IMR-90 (cell line): ENCODE measurements at regions not wholly inside any gene's neighbourhood (a gene's known extent, or its start where the extent isn't known, plus 50 kb on each side); places are given as distances from the start of the nearest gene placed in this dataset.

Experiments used
- ATAC-seq: fragments of 200-7000 bp; cut with Tn5 transposase; 2 replicates; pipeline ENCODE4 v1.9.1; 2020; ENCODE audit warnings: low read depth, mild to moderate bottlenecking, moderate library complexity
- BruUV-seq: library from RNA; stranded (reverse); fragments of 400-500 nt; replicated peaks from 2 replicates; lab custom pipeline; 2021; lab: Mats Ljungman, UMichigan
- CTCF ChIA-PET: fragments of 300-600 bp; formaldehyde crosslinking; extraction: SDS; loops from one replicate; lab custom pipeline; 2021; ENCODE audit warnings: antibody characterized with exemption; lab: Yijun Ruan, JAX
- POLR2A ChIA-PET: fragments of 300-600 bp; sonication (Branson Sonifier 250); formaldehyde crosslinking; loops from one replicate; lab custom pipeline; 2022; ENCODE audit warnings: antibody characterized with exemption; ENCODE audit not compliant: unreplicated experiment; lab: Charles Lee
- DNase-seq: peaks from one replicate; pipeline ENCODE4 v3.0.0; 2013
- H2AFZ ChIP-seq: replicated peaks from 2 replicates; pipeline ENCODE3; 2013; ENCODE audit warnings: low read length, mild to moderate bottlenecking; ENCODE audit not compliant: poor library complexity
- H2AK5ac ChIP-seq: 2 replicates; pipeline ENCODE4 v1.6.1; 2013; ENCODE audit warnings: low read depth, low read length, inconsistent platforms
- H2AK9ac ChIP-seq: replicated peaks from 2 replicates; pipeline ENCODE3; 2013; ENCODE audit warnings: mild to moderate bottlenecking, low read depth, low read length, moderate library complexity; ENCODE audit not compliant: poor library complexity
- H2BK120ac ChIP-seq: 2 replicates; pipeline ENCODE4 v1.6.1; 2013; ENCODE audit warnings: low read depth, low read length, inconsistent platforms
- H2BK15ac ChIP-seq: 3 replicates; pipeline ENCODE4 v1.6.1; 2013; ENCODE audit warnings: low read depth, low read length, inconsistent platforms
- H2BK20ac ChIP-seq: 2 replicates; pipeline ENCODE4 v1.6.1; 2013; ENCODE audit warnings: low read depth, mild to moderate bottlenecking, inconsistent platforms, low read length, moderate library complexity
- H2BK5ac ChIP-seq: 2 replicates; pipeline ENCODE4 v1.6.1; 2013; ENCODE audit warnings: mild to moderate bottlenecking, low read depth, low read length, inconsistent platforms; ENCODE audit not compliant: poor library complexity, severe bottlenecking
- H3K14ac ChIP-seq: replicated peaks from 2 replicates; pipeline ENCODE4 v1.6.1; 2013; ENCODE audit warnings: low read depth, low read length, inconsistent platforms
- H3K18ac ChIP-seq: 2 replicates; pipeline ENCODE4 v1.6.1; 2013; ENCODE audit warnings: low read depth, low read length, control low read depth
- H3K23ac ChIP-seq: 2 replicates; pipeline ENCODE4 v1.6.1; 2013; ENCODE audit warnings: low read depth, low read length, inconsistent platforms
- H3K27ac ChIP-seq: 2 replicates; pipeline ENCODE4 v1.5.1; 2013; ENCODE audit warnings: mild to moderate bottlenecking, control low read depth, low read length; ENCODE audit not compliant: insufficient read depth
- H3K27me3 ChIP-seq: 2 replicates; pipeline ENCODE4 v1.6.1; 2013; ENCODE audit warnings: low read length; ENCODE audit not compliant: control insufficient read depth, insufficient read depth
- H3K36me3 ChIP-seq: 2 replicates; pipeline ENCODE4 v1.6.1; 2013; ENCODE audit warnings: low read length, mixed read lengths; ENCODE audit not compliant: control insufficient read depth, insufficient read depth
- H3K4ac ChIP-seq: 2 replicates; pipeline ENCODE4 v1.6.1; 2013; ENCODE audit warnings: low read depth, low read length, inconsistent platforms
- H3K4me1 ChIP-seq: 2 replicates; pipeline ENCODE4 v1.6.1; 2013; ENCODE audit warnings: low read length, mixed read lengths; ENCODE audit not compliant: control insufficient read depth, insufficient read depth
- H3K4me2 ChIP-seq: 2 replicates; pipeline ENCODE4 v1.6.1; 2013; ENCODE audit warnings: low read depth, mild to moderate bottlenecking, control low read depth, low read length, moderate library complexity
- H3K4me3 ChIP-seq: 2 replicates; pipeline ENCODE4 v1.5.1; 2013; ENCODE audit warnings: low read depth, mild to moderate bottlenecking, control low read depth, low read length, moderate library complexity; ENCODE audit not compliant: insufficient read depth
- H3K56ac ChIP-seq: 2 replicates; pipeline ENCODE4 v1.6.1; 2013; ENCODE audit warnings: low read length, inconsistent platforms; ENCODE audit not compliant: insufficient read depth; ENCODE audit errors: extremely low read depth
- H3K79me1 ChIP-seq, 2 experiments: 2 replicates each; pipeline ENCODE4 v1.6.1; 2013; ENCODE audit warnings: low read length in 2 of 2, inconsistent platforms in 1 of 2, low read depth in 1 of 2
- H3K9ac ChIP-seq: 2 replicates; pipeline ENCODE4 v1.6.1; 2013; ENCODE audit warnings: low read depth, low read length, control low read depth
- H3K9me1 ChIP-seq: 2 replicates; pipeline ENCODE4 v1.6.1; 2013; ENCODE audit warnings: low read length, inconsistent platforms; ENCODE audit not compliant: insufficient read depth
- H3K9me3 ChIP-seq: 2 replicates; pipeline ENCODE4 v1.6.1; 2013; ENCODE audit warnings: low read length; ENCODE audit not compliant: control insufficient read depth, insufficient read depth
- H4K20me1 ChIP-seq: 2 replicates; pipeline ENCODE4 v1.6.1; 2013; ENCODE audit warnings: low read length, inconsistent platforms; ENCODE audit not compliant: insufficient read depth
- H4K5ac ChIP-seq: 2 replicates; pipeline ENCODE4 v1.6.1; 2013; ENCODE audit warnings: mild to moderate bottlenecking, low read depth, low read length, control low read depth
- H4K8ac ChIP-seq, 2 experiments: 2 replicates each; pipeline ENCODE4 v1.6.1; 2013; ENCODE audit warnings: low read depth in 2 of 2, low read length in 2 of 2, control low read depth in 1 of 2, inconsistent platforms in 1 of 2
- H4K91ac ChIP-seq: 2 replicates; pipeline ENCODE4 v1.6.1; 2013; ENCODE audit warnings: low read depth, low read length, inconsistent platforms; ENCODE audit not compliant: insufficient read depth
- CEBPB ChIP-seq: IDR thresholded peaks from 2 replicates; pipeline ENCODE4 v1.6.1; 2012; ENCODE audit warnings: low read depth, low read length, improper control_type of control experiment
- MAFK ChIP-seq: IDR thresholded peaks from 2 replicates; pipeline ENCODE4 v1.6.1; 2012; ENCODE audit warnings: low read depth, low read length, improper control_type of control experiment
- POLR2A ChIP-seq: IDR thresholded peaks from 2 replicates; pipeline ENCODE4 v1.6.1; 2012; ENCODE audit warnings: mild to moderate bottlenecking, low read depth, low read length
- RCOR1 ChIP-seq: IDR thresholded peaks from 2 replicates; pipeline ENCODE4 v1.6.1; 2012; ENCODE audit warnings: mild to moderate bottlenecking, low read length, improper control_type of control experiment; ENCODE audit not compliant: insufficient replicate concordance
- SMC3 ChIP-seq: fragments of 150-350 bp; IDR thresholded peaks from 2 replicates; pipeline ENCODE4 v1.6.1; 2016; ENCODE audit warnings: low read depth, mild to moderate bottlenecking, antibody characterized with exemption, low read length, moderate library complexity
- WGBS, 2 experiments: methylation state at CpG; one replicate each; pipeline versions ENCODE4 v1.1.5 to v1.1.7; 2013; ENCODE audit warnings: missing lambda C conversion rate in 2 of 2; ENCODE audit not compliant: insufficient read length in 1 of 2; ENCODE audit errors: extremely low coverage in 2 of 2; 5-methylcytosine and 5-hydroxymethylcytosine counted together
- dilution Hi-C: fragments of 300-500 bp; cut with HindIII; formaldehyde crosslinking; loops from one replicate; pipeline ENCODE4 v1.14.3; 2018; ENCODE audit warnings: low sequenced_read_pairs; ENCODE audit not compliant: unreplicated experiment
- in situ Hi-C: fragments of 300-500 bp; cut with MboI; formaldehyde crosslinking; loops from 3 replicates; pipeline ENCODE4 v1.14.3; 2019; ENCODE audit warnings: low sequenced_read_pairs, inconsistent platforms, mixed read lengths
- intact Hi-C: fragments of 100-400 bp; cut with micrococcal nuclease; formaldehyde crosslinking; loops from 2 replicates; pipeline ENCODE4 v1.10.0; 2022
- TF ChIP-seq, protein P1 (sequence below): conservative IDR thresholded peaks from 2 replicates; pipeline ENCODE4 v1.5.1; 2012; ENCODE audit warnings: mild to moderate bottlenecking, low read depth, low read length, improper control_type of control experiment

DNA sequence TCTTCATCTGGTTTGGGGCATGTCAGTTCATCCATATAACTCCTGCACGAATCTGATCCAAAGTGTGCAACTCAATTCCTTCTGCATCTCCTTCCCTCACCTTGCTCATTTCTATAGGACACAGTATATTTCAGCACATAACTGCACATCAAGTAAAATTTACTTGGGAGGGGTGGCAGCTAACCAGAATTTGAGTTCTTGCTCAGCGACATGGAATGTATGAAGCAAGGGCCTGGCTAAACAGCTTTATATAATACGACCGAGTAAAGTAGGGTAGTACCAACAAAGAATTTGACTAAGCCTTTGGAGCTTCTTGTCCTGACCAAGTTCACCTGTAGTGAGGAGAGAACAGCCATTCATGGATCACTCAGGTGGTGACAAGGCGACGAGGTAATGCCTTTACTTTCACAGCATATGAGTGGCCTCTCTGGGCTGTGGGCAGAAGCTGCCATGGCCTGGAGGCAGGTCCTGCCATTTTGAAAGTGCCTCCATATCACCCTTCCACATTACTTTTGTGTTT is 570.2 kb upstream of the TNP1 start:
- Histone ChIP-seq H3K14ac (peak overlapping the region; percentile 51; the same call in 1 of the 2 replicates), H2BK15ac (peak overlapping the region; percentile 86; the same call in 2 of the 3 replicates), H2BK120ac (peak overlapping the region; percentile 98), H3K27me3 (no peaks in the 10 kb centered on the region), H3K4me1 (peaks cover 33% of the 10 kb centered on the region), H3K79me1 (no peaks in the 10 kb centered on the region), H3K56ac (no peak overlapping the region), H3K4me2 (0 out of 2 replicates have a peak overlapping the region, but pooled peaks have one; percentile 3), H2BK5ac (peak overlapping the region; percentile 70), H3K4ac (peak overlapping the region; percentile 86), H3K4me3 (no peak overlapping the region), H3K27ac (peak overlapping the region; percentile 99), H3K36me3 (no peaks in the 10 kb centered on the region), H2AK9ac (no peak overlapping the region), H4K20me1 (no peaks in the 10 kb centered on the region), H2AFZ (peak overlapping the region; percentile 19), H3K9ac (no peak overlapping the region), H3K9me1 (peaks cover 12% of the 10 kb centered on the region; the same call in 1 of the 2 replicates), H3K9me3 (peaks cover 4% of the 10 kb centered on the region), H3K23ac (peak overlapping the region; percentile 20; the same call in 1 of the 2 replicates), H2AK5ac (peak overlapping the region; percentile 90), H2BK20ac (peak overlapping the region; percentile 95), H4K8ac (peak overlapping the region; percentile 78 to 89; a peak in 3 of 4 replicates), H4K5ac (peak overlapping the region; percentile 100), H4K91ac (peak overlapping the region; percentile 71), H3K18ac (peak overlapping the region; percentile 99)
- WGBS, 2 experiments = no CpG with 5 or more reads among the region's 6 CpGs
- dilution Hi-C loops = no loop called here
- intact Hi-C loops = no loop called here
- in situ Hi-C loops = no loop called here
- peak; percentile 5; the same call in 1 of the 2 replicates for ATAC-seq
- ChIA-PET CTCF (interaction anchor here (0.7 kb wide), 1 partner anchor 10 kb away, joined by 3 read pairs; no protein-coding TSS in a partner anchor), POLR2A (no interaction called here)
- no TSS peak for BruUV-seq
- peak; percentile 66 for DNase-seq
- TF ChIP-seq POLR2A = no peak
- TF ChIP-seq, protein P1, sequence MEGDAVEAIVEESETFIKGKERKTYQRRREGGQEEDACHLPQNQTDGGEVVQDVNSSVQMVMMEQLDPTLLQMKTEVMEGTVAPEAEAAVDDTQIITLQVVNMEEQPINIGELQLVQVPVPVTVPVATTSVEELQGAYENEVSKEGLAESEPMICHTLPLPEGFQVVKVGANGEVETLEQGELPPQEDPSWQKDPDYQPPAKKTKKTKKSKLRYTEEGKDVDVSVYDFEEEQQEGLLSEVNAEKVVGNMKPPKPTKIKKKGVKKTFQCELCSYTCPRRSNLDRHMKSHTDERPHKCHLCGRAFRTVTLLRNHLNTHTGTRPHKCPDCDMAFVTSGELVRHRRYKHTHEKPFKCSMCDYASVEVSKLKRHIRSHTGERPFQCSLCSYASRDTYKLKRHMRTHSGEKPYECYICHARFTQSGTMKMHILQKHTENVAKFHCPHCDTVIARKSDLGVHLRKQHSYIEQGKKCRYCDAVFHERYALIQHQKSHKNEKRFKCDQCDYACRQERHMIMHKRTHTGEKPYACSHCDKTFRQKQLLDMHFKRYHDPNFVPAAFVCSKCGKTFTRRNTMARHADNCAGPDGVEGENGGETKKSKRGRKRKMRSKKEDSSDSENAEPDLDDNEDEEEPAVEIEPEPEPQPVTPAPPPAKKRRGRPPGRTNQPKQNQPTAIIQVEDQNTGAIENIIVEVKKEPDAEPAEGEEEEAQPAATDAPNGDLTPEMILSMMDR = no peak
- peak; percentile 58 for TF ChIP-seq CEBPB
- TF ChIP-seq MAFK = no peak
- TF ChIP-seq SMC3 = no peak
- TF ChIP-seq RCOR1 = no peak
